ENCODE measurements at regions not wholly inside any gene's neighbourhood (a gene's known extent, or its start where the extent isn't known, plus 50 kb on each side); places are given as distances from the start of the nearest gene placed in this dataset.
A peak's percentile ranks its signal among the peaks of the same experiment; 100 is the strongest.

GRCh38 chr4:138567696-138568095 is 325.5 kb upstream of the SLC7A11 start:
- ATAC-seq (no peak), DNase-seq (no peak)
- intact Hi-C loops (cut with micrococcal nuclease) = no loop called here

GRCh38 chr4:138565576-138565975 is 323.4 kb upstream of the SLC7A11 start:
- intact Hi-C loops (cut with micrococcal nuclease) = no loop called here
- DNase-seq (no peak), ATAC-seq (no peak)

- intact Hi-C loops (cut with micrococcal nuclease) = no loop called here
- ATAC-seq (peak; percentile 86), DNase-seq (no peak)
These were observed 320.4 kb upstream of the SLC7A11 start for GRCh38 chr4:138562544-138562991.

- intact Hi-C loops (cut with micrococcal nuclease) = no loop called here
- DNase-seq (peak; percentile 44), ATAC-seq (no peak)
These were observed 319.8 kb upstream of the SLC7A11 start for GRCh38 chr4:138561906-138562305.

- DNase-seq = no peak
- no peak for ATAC-seq
- intact Hi-C loops (cut with micrococcal nuclease) = no loop called here
These were observed 319.2 kb upstream of the SLC7A11 start for GRCh38 chr4:138561276-138561880.

GRCh38 chr4:138560448-138560847 is 318.3 kb upstream of the SLC7A11 start:
- DNase-seq (no peak), ATAC-seq (no peak)
- intact Hi-C loops (cut with micrococcal nuclease) = no loop called here

- DNase-seq (no peak), ATAC-seq (no peak)
- intact Hi-C loops (cut with micrococcal nuclease) = no loop called here
These were observed 316.7 kb upstream of the SLC7A11 start for GRCh38 chr4:138558886-138559285.

GRCh38 chr4:138555584-138555983 is 313.4 kb upstream of the SLC7A11 start:
- ATAC-seq = no peak
- no peak for DNase-seq
- intact Hi-C loops (cut with micrococcal nuclease) = no loop called here

- ATAC-seq (no peak), DNase-seq (no peak)
- intact Hi-C loops (cut with micrococcal nuclease) = no loop called here
These were observed 313.0 kb upstream of the SLC7A11 start for GRCh38 chr4:138555108-138555507.

- DNase-seq = no peak
- intact Hi-C loops (cut with micrococcal nuclease) = no loop called here
- ATAC-seq = peak; percentile 27
These were observed 311.1 kb upstream of the SLC7A11 start for GRCh38 chr4:138553001-138553845.

GRCh38 chr4:138542191-138542776 is 300.1 kb upstream of the SLC7A11 start:
- intact Hi-C loops (cut with micrococcal nuclease) = no loop called here
- no peak for ATAC-seq
- DNase-seq = no peak

- DNase-seq (no peak), ATAC-seq (no peak)
- intact Hi-C loops (cut with micrococcal nuclease) = no loop called here
These were observed 298.1 kb upstream of the SLC7A11 start for GRCh38 chr4:138540056-138540800.

GRCh38 chr4:138538743-138539142 is 296.6 kb upstream of the SLC7A11 start:
- intact Hi-C loops (cut with micrococcal nuclease) = no loop called here
- ATAC-seq = no peak
- DNase-seq = no peak

GRCh38 chr4:138537731-138538490 is 295.8 kb upstream of the SLC7A11 start:
- intact Hi-C loops (cut with micrococcal nuclease) = no loop called here
- ATAC-seq (no peak), DNase-seq (no peak)

GRCh38 chr4:138535316-138535715 is 293.2 kb upstream of the SLC7A11 start:
- no peak for DNase-seq
- ATAC-seq = no peak
- intact Hi-C loops (cut with micrococcal nuclease) = no loop called here

- intact Hi-C loops (cut with micrococcal nuclease) = no loop called here
- no peak for DNase-seq
- ATAC-seq = no peak
These were observed 280.2 kb upstream of the SLC7A11 start for GRCh38 chr4:138522366-138522765.

GRCh38 chr4:138521809-138522208 is 279.7 kb upstream of the SLC7A11 start:
- ATAC-seq (no peak), DNase-seq (no peak)
- intact Hi-C loops (cut with micrococcal nuclease) = no loop called here

GRCh38 chr4:138519436-138519835 is 277.3 kb upstream of the SLC7A11 start:
- no peak for ATAC-seq
- DNase-seq = no peak

GRCh38 chr4:138513535-138513934 is 271.4 kb upstream of the SLC7A11 start:
- ATAC-seq (no peak), DNase-seq (no peak)
- intact Hi-C loops (cut with micrococcal nuclease) = no loop called here

More at GRCh38 chr4:138519436-138519835, 277.3 kb upstream of the SLC7A11 start:
- intact Hi-C loops (cut with micrococcal nuclease) = no loop called here
